Rectal smooth muscle tissue (tissue), 1 donor: ENCODE measurements at regions not wholly inside any gene's neighbourhood (a gene's known extent, or its start where the extent isn't known, plus 50 kb on each side); places are given as distances from the start of the nearest gene placed in this dataset.

Experiments used
- H3K27ac ChIP-seq: one replicate; pipeline ENCODE4 v1.7.0; 2013; ENCODE audit warnings: low read depth, low read length, inconsistent platforms
- H3K27me3 ChIP-seq: one replicate; pipeline ENCODE4 v1.7.0; 2013; ENCODE audit warnings: low read length; ENCODE audit not compliant: control insufficient read depth, insufficient read depth
- H3K36me3 ChIP-seq: one replicate; pipeline ENCODE4 v1.7.0; 2013; ENCODE audit warnings: low read length; ENCODE audit not compliant: control insufficient read depth, insufficient read depth
- H3K4me1 ChIP-seq: one replicate; pipeline ENCODE4 v1.7.0; 2013; ENCODE audit warnings: low read length; ENCODE audit not compliant: control insufficient read depth, insufficient read depth
- H3K4me3 ChIP-seq: one replicate; pipeline ENCODE4 v1.7.0; 2013; ENCODE audit warnings: low read length
- H3K9ac ChIP-seq: one replicate; pipeline ENCODE4 v1.7.0; 2013; ENCODE audit warnings: low read length

GRCh38 chr12:114990381-114990780 is 306.4 kb upstream of the TBX3 start:
- Histone ChIP-seq H3K27ac (no peak overlapping the region), H3K36me3 (no peaks in the 10 kb centered on the region), H3K9ac (no peak overlapping the region), H3K4me3 (no peak overlapping the region), H3K4me1 (no peaks in the 10 kb centered on the region), H3K27me3 (no peaks in the 10 kb centered on the region)

- no peak overlapping the region for H3K9ac ChIP-seq
Observed at GRCh38 chr12:114986849-114987248, 302.9 kb upstream of the TBX3 start.

GRCh38 chr12:114986178-114986714 is 302.3 kb upstream of the TBX3 start:
- H3K4me3 ChIP-seq = no peak overlapping the region
- no peaks in the 10 kb centered on the region for H3K4me1 ChIP-seq
- H3K27ac ChIP-seq = no peak overlapping the region
- no peak overlapping the region for H3K9ac ChIP-seq
- H3K27me3 ChIP-seq = no peaks in the 10 kb centered on the region
- no peaks in the 10 kb centered on the region for H3K36me3 ChIP-seq

More at GRCh38 chr12:114986849-114987248, 302.9 kb upstream of the TBX3 start:
- no peaks in the 10 kb centered on the region for H3K4me1 ChIP-seq
- no peak overlapping the region for H3K27ac ChIP-seq
- H3K36me3 ChIP-seq = no peaks in the 10 kb centered on the region
- no peak overlapping the region for H3K4me3 ChIP-seq
- H3K27me3 ChIP-seq = no peaks in the 10 kb centered on the region

DNA sequence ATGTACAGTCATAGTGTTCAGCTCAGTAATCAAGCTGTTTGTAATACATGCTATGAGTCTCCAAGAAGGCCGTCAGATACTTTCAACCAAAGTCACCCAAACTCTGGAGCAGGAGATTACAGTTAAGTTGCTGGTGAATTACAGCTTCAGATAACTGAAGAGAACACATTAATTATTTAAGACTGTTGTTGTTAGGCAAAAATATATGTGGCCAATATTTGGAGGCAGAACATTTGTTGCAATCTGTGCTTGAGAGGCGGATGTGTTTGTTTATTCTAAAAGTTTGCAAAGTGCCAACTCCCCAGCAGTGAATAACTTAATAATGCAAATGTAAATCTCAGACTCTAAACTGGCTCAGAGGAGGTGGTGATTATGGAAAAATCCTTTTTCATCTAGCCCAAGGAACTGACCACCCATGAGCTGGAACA is 300.7 kb upstream of the TBX3 start:
- Histone ChIP-seq H3K9ac (no peak overlapping the region), H3K36me3 (no peaks in the 10 kb centered on the region), H3K4me1 (no peaks in the 10 kb centered on the region), H3K27me3 (no peaks in the 10 kb centered on the region), H3K27ac (no peak overlapping the region), H3K4me3 (no peak overlapping the region)

- Histone ChIP-seq H3K36me3 (no peaks in the 10 kb centered on the region), H3K4me3 (no peak overlapping the region), H3K9ac (no peak overlapping the region), H3K4me1 (no peaks in the 10 kb centered on the region), H3K27ac (no peak overlapping the region), H3K27me3 (no peaks in the 10 kb centered on the region)
Observed at GRCh38 chr12:114982760-114983159, 298.8 kb upstream of the TBX3 start.

- H3K27me3 ChIP-seq = no peaks in the 10 kb centered on the region
- no peaks in the 10 kb centered on the region for H3K4me1 ChIP-seq
- H3K27ac ChIP-seq = no peak overlapping the region
- no peaks in the 10 kb centered on the region for H3K36me3 ChIP-seq
- H3K9ac ChIP-seq = no peak overlapping the region
- no peak overlapping the region for H3K4me3 ChIP-seq
Observed at GRCh38 chr12:114981036-114981435, 297.1 kb upstream of the TBX3 start.

DNA sequence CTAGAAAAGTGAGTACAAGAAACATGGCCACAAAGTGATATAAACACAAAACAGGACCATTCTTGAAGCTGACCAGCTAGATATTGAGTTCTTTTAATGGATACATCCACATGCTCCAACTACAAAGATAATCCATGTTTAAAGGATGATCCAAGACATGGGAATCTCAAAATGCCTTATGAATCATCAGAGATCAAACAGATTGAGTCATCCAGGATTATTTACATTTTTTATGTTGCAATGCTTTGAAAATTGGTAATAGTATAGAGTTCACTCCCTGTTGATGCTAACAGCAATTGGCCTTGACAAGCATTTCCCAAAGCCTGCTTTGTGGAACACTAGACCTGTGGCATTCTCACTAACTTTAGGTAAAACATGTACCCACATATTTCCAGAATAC is 293.0 kb upstream of the TBX3 start:
- no peak overlapping the region for H3K4me3 ChIP-seq
- no peak overlapping the region for H3K9ac ChIP-seq
- H3K36me3 ChIP-seq = no peaks in the 10 kb centered on the region
- no peak overlapping the region for H3K27ac ChIP-seq
- H3K27me3 ChIP-seq = no peaks in the 10 kb centered on the region
- H3K4me1 ChIP-seq = no peaks in the 10 kb centered on the region

DNA sequence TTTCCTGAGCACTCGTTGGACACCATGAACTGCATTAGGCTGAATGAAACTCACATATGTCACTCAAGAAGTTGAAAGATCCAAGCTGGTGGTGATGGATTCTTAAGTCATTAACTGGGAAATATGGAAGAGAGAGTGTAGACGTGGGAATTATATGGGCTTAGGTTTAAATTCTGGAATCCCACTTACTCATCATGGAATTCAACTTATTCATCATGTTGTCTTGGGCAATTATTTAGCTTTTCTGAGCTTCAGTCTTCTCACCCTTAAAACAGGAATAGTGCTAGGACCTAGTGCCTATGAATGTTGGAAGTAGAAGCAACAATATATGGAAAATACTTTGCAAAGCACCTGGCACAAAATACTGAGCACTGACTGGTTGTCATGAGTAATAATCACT is 292.4 kb upstream of the TBX3 start:
- Histone ChIP-seq H3K4me3 (no peak overlapping the region), H3K27me3 (no peaks in the 10 kb centered on the region), H3K36me3 (no peaks in the 10 kb centered on the region), H3K9ac (no peak overlapping the region), H3K4me1 (no peaks in the 10 kb centered on the region), H3K27ac (no peak overlapping the region)

DNA sequence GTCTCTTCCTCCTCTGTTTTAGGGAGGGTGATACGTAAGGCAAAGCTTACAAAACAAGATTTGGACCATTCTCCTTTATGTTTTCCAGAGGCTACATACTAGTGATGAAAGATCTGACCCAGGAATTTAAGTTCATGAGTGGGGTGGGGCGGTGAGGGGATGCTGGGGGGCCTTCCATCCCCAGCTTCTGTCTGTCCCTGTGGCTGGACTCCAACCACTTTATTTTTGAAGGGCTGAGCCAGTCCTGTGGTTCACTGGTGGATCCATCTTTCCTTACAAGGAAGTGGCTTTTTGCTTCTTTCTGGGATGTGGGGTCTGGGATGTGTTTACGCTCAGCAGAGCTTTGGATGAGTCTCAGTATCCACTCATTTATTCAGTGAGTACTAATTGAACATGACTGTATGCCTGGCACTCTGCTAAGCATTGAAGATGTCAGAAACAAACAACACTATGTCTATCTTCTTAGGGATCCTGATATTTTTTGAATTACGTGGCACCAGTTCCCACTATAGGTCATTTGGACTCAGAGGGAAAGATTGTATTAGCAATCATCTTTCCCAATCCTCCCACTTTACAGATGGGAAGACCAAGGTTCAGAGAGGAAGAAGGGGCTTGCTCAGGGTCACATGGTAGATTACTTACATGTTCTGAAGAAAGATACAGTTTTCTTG is 291.8 kb upstream of the TBX3 start:
- Histone ChIP-seq H3K9ac (no peak overlapping the region), H3K27me3 (no peaks in the 10 kb centered on the region), H3K27ac (no peak overlapping the region), H3K4me1 (no peaks in the 10 kb centered on the region), H3K36me3 (no peaks in the 10 kb centered on the region), H3K4me3 (no peak overlapping the region)

DNA sequence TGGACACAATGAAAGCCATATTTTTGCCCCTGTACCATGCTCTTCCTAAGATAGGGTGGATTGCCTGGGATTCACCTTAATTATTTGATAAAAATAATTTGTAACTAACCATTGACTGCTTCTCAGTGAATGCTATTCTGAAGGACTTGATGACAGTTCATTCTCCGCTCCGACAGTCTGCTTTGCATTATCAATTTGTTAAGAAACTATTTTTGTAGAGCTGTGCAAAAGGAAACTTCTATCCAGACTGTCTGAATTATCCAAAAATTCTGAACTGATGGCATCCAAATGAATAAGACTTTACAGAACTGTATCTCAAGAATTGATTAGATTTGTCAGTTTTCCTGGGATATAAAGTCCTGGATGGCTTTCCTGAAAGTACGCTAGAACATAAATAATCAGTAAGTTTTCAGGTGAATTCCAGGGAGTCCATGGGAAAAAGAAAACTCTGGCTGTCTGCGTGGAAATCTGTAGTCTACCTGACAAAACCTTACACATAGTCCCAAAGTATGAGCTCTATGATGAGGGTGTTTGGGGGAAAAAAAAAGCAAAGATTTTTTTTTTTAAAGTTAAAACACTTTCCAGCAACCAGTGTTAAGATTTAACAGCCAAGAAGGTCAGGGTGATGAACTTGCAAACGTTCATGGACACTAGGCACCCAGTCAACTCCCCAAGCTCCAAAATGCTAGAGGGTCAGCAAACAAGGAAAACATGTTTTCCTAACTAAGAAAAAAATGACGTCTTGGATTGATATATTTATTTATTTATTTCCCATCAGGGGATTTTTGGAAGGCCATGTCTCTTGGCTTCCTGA is 291.1 kb upstream of the TBX3 start:
- no peaks in the 10 kb centered on the region for H3K36me3 ChIP-seq
- no peak overlapping the region for H3K27ac ChIP-seq
- no peaks in the 10 kb centered on the region for H3K27me3 ChIP-seq
- H3K4me3 ChIP-seq = no peak overlapping the region
- H3K4me1 ChIP-seq = no peaks in the 10 kb centered on the region
- H3K9ac ChIP-seq = no peak overlapping the region

DNA sequence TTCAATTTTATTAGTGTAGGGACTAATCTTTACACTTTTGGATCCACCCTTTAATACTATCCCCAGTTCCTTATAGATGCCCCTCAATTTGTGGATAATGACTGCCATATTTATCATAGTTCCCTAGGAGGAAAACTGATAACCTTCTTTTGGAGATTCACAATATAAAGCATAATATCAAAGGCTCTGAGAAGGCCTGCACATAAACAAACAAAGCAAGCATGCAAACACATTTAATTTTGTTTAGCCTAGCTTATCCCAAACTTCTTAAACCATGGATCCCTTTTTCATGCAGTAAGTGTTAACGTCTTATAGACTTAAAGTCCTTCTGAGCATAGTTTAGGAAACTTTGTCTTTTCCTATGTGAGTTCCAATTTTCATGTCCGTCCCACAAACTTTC is 290.4 kb upstream of the TBX3 start:
- no peak overlapping the region for H3K9ac ChIP-seq
- H3K36me3 ChIP-seq = no peaks in the 10 kb centered on the region
- H3K4me3 ChIP-seq = no peak overlapping the region
- H3K27me3 ChIP-seq = no peaks in the 10 kb centered on the region
- H3K27ac ChIP-seq = no peak overlapping the region
- no peaks in the 10 kb centered on the region for H3K4me1 ChIP-seq

- Histone ChIP-seq H3K27me3 (no peaks in the 10 kb centered on the region), H3K36me3 (no peaks in the 10 kb centered on the region), H3K27ac (no peak overlapping the region), H3K4me3 (no peak overlapping the region), H3K9ac (no peak overlapping the region), H3K4me1 (no peaks in the 10 kb centered on the region)
Observed at GRCh38 chr12:114968727-114969126, 284.8 kb upstream of the TBX3 start.
